Panc1 (cell line): ENCODE measurements at regions not wholly inside any gene's neighbourhood (a gene's known extent, or its start where the extent isn't known, plus 50 kb on each side); places are given as distances from the start of the nearest gene placed in this dataset.

Experiments
- ATAC-seq: fragments of 200-7000 bp; cut with Tn5 transposase; 2 replicates; pipeline ENCODE4 v1.9.1; 2020; ENCODE audit warnings: mild to moderate bottlenecking, moderate library complexity
- BruUV-seq: library from RNA; stranded (reverse); fragments of 400-500 nt; replicated peaks from 2 replicates; lab custom pipeline; 2021; lab: Mats Ljungman, UMichigan
- CTCF ChIA-PET: fragments of 300-600 bp; sonication (Branson Sonifier 250); formaldehyde crosslinking; loops from one replicate; lab custom pipeline; 2022; ENCODE audit warnings: antibody characterized with exemption; lab: Charles Lee
- POLR2A ChIA-PET: fragments of 300-600 bp; sonication (Branson Sonifier 250); formaldehyde crosslinking; loops from one replicate; lab custom pipeline; 2022; ENCODE audit warnings: antibody characterized with exemption; lab: Charles Lee
- DNase-seq: peaks from one replicate; pipeline ENCODE4 v3.0.0-alpha.2; 2010; ENCODE audit warnings: low read depth, low spot score
- H3K27ac ChIP-seq: 2 replicates; pipeline ENCODE4 v1.5.1; 2011; ENCODE audit warnings: mild to moderate bottlenecking, low read length, inconsistent platforms
- H3K27me3 ChIP-seq: fragments of 200-500 bp; sonication (Bioruptor generic); 2 replicates; pipeline ENCODE4 v1.6.0; 2014; ENCODE audit warnings: low read length, inconsistent platforms; ENCODE audit not compliant: control insufficient read depth, insufficient read depth
- H3K36me3 ChIP-seq: fragments of 200-500 bp; sonication (Bioruptor generic); 2 replicates; pipeline ENCODE4 v1.5.1; 2014; ENCODE audit warnings: inconsistent platforms, mild to moderate bottlenecking, low read length, moderate library complexity; ENCODE audit not compliant: control insufficient read depth, insufficient read depth
- H3K4me1 ChIP-seq: 2 replicates; pipeline ENCODE4 v1.5.1; 2011; ENCODE audit warnings: inconsistent platforms, mild to moderate bottlenecking, low read length, moderate library complexity; ENCODE audit not compliant: control insufficient read depth, insufficient read depth
- H3K4me3 ChIP-seq, 2 experiments: 2 replicates each; pipeline ENCODE4 v1.5.1; 2011 to 2012; ENCODE audit warnings: low read depth in 2 of 2, low read length in 2 of 2, mild to moderate bottlenecking in 2 of 2, inconsistent platforms in 1 of 2, moderate library complexity in 1 of 2
- H3K9me3 ChIP-seq: fragments of 200-500 bp; sonication (Bioruptor generic); 2 replicates; pipeline ENCODE4 v1.5.1; 2014; ENCODE audit warnings: low read depth, mild to moderate bottlenecking, inconsistent platforms, low read length, moderate library complexity; ENCODE audit not compliant: control insufficient read depth, insufficient read depth
- POLR2AphosphoS5 ChIP-seq: IDR thresholded peaks from 2 replicates; pipeline ENCODE4 v1.6.1; 2012; ENCODE audit warnings: mild to moderate bottlenecking, low read depth, low read length, moderate library complexity
- SIN3A ChIP-seq: IDR thresholded peaks from 2 replicates; pipeline ENCODE4 v1.6.1; 2012; ENCODE audit warnings: low read depth, mild to moderate bottlenecking, low read length, moderate library complexity, borderline replicate concordance; ENCODE audit not compliant: insufficient read depth
- TCF7L2 ChIP-seq: IDR thresholded peaks from 2 replicates; pipeline ENCODE4 v1.6.1; 2011; ENCODE audit warnings: mild to moderate bottlenecking, low read depth, low read length, inconsistent platforms
- in situ Hi-C: cut with HindIII; loops from 2 replicates; pipeline ENCODE4 v1.10.0; 2016; ENCODE audit warnings: low sequenced_read_pairs, low pct_unique_long_range_greater_than_20kb
- intact Hi-C: fragments of 100-400 bp; cut with micrococcal nuclease; formaldehyde crosslinking; loops from one replicate; pipeline ENCODE4 v1.10.0; 2022; ENCODE audit not compliant: unreplicated experiment
- TF ChIP-seq, protein P1 (sequence below), 2 experiments: IDR thresholded peaks; 2 replicates each; pipeline ENCODE4 v1.6.1; 2011 to 2012; ENCODE audit warnings: low read depth in 2 of 2, control low read depth in 1 of 2, low read length in 1 of 2, mild to moderate bottlenecking in 1 of 2, moderate library complexity in 1 of 2; ENCODE audit not compliant: insufficient read depth in 1 of 2
- TF ChIP-seq, protein P2 (sequence below): fragments of 450-650 bp; IDR thresholded peaks from 2 replicates; pipeline ENCODE4 v1.5.1; 2017; ENCODE audit warnings: mild to moderate bottlenecking

DNA sequence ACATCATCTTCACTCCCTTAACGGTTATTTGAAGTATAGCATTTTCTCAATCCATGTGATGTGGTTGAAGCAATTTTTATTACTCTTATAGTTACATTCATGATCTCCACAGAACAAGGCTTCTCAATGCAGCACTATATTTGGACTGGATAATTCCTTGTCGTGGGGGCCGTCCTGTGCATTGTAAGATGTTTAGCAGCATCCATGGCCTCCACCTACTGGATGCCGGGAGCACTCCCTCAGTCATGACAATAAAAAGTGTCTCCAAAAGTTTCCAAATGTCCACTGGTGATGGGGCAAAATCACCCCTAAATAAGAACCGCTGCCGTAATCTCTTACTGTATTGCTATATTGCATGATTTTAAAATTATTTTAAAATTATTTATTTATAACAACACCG lies 110.6 kb upstream of the DDX18 start:
- no peak overlapping the region for H3K27ac ChIP-seq
- DNase-seq, result no peak
- intact Hi-C loops, result no loop called here
- CTCF ChIA-PET, result no interaction called here
- ATAC-seq, result no peak
- TF ChIP-seq, protein P1, sequence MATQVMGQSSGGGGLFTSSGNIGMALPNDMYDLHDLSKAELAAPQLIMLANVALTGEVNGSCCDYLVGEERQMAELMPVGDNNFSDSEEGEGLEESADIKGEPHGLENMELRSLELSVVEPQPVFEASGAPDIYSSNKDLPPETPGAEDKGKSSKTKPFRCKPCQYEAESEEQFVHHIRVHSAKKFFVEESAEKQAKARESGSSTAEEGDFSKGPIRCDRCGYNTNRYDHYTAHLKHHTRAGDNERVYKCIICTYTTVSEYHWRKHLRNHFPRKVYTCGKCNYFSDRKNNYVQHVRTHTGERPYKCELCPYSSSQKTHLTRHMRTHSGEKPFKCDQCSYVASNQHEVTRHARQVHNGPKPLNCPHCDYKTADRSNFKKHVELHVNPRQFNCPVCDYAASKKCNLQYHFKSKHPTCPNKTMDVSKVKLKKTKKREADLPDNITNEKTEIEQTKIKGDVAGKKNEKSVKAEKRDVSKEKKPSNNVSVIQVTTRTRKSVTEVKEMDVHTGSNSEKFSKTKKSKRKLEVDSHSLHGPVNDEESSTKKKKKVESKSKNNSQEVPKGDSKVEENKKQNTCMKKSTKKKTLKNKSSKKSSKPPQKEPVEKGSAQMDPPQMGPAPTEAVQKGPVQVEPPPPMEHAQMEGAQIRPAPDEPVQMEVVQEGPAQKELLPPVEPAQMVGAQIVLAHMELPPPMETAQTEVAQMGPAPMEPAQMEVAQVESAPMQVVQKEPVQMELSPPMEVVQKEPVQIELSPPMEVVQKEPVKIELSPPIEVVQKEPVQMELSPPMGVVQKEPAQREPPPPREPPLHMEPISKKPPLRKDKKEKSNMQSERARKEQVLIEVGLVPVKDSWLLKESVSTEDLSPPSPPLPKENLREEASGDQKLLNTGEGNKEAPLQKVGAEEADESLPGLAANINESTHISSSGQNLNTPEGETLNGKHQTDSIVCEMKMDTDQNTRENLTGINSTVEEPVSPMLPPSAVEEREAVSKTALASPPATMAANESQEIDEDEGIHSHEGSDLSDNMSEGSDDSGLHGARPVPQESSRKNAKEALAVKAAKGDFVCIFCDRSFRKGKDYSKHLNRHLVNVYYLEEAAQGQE (IDR thresholded peaks at IDR 0.05; ENCODE audit: insufficient read depth in 1 of 2, low read depth in 2 of 2, low read length in 1 of 2), result no peak
- TF ChIP-seq SIN3A (no peak), POLR2AphosphoS5 (no peak), TCF7L2 (no peak)
- TF ChIP-seq, protein P2, sequence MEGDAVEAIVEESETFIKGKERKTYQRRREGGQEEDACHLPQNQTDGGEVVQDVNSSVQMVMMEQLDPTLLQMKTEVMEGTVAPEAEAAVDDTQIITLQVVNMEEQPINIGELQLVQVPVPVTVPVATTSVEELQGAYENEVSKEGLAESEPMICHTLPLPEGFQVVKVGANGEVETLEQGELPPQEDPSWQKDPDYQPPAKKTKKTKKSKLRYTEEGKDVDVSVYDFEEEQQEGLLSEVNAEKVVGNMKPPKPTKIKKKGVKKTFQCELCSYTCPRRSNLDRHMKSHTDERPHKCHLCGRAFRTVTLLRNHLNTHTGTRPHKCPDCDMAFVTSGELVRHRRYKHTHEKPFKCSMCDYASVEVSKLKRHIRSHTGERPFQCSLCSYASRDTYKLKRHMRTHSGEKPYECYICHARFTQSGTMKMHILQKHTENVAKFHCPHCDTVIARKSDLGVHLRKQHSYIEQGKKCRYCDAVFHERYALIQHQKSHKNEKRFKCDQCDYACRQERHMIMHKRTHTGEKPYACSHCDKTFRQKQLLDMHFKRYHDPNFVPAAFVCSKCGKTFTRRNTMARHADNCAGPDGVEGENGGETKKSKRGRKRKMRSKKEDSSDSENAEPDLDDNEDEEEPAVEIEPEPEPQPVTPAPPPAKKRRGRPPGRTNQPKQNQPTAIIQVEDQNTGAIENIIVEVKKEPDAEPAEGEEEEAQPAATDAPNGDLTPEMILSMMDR, result no peak
- H3K9me3 ChIP-seq, result no peaks in the 10 kb centered on the region
- in situ Hi-C loops, result no loop called here
- no peak overlapping the region for H3K4me3 ChIP-seq
- no TSS peak for BruUV-seq
- no peaks in the 10 kb centered on the region for H3K27me3 ChIP-seq
- H3K4me1 ChIP-seq, result no peaks in the 10 kb centered on the region
- H3K36me3 ChIP-seq, result no peaks in the 10 kb centered on the region
- POLR2A ChIA-PET, result no interaction called here

DNA sequence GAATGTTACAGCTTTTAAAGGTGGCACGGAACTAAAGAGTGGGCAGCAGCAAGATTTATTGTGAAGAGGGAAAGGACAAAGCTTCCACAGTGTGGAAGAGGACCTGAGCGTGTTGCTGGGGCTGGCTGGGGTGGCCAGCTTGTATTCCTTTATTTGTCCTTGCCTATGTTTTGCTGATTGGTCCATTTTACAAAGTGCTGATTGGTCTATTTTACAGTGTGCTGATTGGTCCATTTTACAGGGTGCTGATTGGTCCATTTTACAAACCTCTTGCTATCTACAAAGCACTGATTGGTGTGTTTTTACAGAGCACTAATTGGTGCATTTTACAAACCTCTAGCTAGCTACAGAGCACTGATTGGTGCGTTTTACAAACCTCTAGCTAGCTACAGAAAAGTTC lies 109.7 kb upstream of the DDX18 start:
- Histone ChIP-seq H3K4me1 (no peaks in the 10 kb centered on the region), H3K9me3 (no peaks in the 10 kb centered on the region), H3K27ac (no peak overlapping the region), H3K27me3 (no peaks in the 10 kb centered on the region), H3K36me3 (no peaks in the 10 kb centered on the region), H3K4me3 (no peak overlapping the region)
- TF ChIP-seq POLR2AphosphoS5, result no peak
- TF ChIP-seq SIN3A, result no peak
- TF ChIP-seq, protein P1 (IDR thresholded peaks at IDR 0.05; ENCODE audit: insufficient read depth in 1 of 2, low read depth in 2 of 2, low read length in 1 of 2), result no peak
- TF ChIP-seq, protein P2, result no peak
- no peak for TF ChIP-seq TCF7L2
- DNase-seq (no peak), ATAC-seq (no peak)
- no TSS peak for BruUV-seq
- in situ Hi-C loops, result no loop called here
- ChIA-PET CTCF (no interaction called here), POLR2A (no interaction called here)
- intact Hi-C loops, result no loop called here
